HG03060 (cell line): ENCODE measurements at regions not wholly inside any gene's neighbourhood (a gene's known extent, or its start where the extent isn't known, plus 50 kb on each side); places are given as distances from the start of the nearest gene placed in this dataset.
"Not testable (repeated sequence)": the region's sequence is repeated elsewhere in the genome, so short reads cannot be mapped to it uniquely, and the experiment has no call there.

Experiments used
- ATAC-seq: cut with Tn5 transposase; IDR thresholded peaks from one replicate; pipeline ENCODE4 v1.9.1; 2021; ENCODE audit warnings: low read depth, moderate number of reproducible peaks; ENCODE audit not compliant: unreplicated experiment

DNA sequence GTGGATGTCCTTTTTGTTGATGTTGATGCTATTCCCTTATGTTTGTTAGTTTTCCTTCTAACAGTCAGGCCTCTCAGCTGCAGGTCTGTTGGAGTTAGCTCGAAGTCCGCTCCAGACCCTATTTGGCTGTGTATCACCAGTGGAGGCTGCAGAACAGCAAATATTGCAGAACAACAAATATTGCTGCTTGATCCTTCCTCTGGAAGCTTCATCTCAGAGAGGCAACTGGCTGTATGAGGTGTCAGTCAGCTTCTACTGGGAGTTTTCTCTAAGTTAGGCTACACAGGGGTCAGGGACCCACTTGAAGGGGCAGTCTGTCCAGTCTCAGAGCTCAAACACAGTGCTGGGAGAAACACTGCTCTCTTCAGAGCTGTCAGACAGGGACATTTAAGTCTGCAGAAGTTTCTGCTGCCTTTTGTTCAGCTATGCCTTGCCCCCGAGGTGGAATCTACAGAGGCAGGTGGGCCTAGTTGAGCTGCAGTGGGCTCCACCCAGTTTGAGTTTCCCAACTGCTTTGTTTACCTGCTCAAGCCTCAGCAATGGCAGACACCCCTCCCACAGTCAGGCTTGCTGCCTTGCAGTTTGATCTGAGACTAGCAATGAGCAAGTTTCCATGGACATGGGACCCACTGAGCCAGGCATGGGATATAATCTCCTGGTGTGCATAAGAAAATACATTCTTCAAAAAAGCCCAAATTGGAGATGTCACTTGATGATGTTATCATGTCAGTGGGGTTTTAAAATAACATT is 99.5 kb downstream of the KDM5D start:
- ATAC-seq, result no peak

DNA sequence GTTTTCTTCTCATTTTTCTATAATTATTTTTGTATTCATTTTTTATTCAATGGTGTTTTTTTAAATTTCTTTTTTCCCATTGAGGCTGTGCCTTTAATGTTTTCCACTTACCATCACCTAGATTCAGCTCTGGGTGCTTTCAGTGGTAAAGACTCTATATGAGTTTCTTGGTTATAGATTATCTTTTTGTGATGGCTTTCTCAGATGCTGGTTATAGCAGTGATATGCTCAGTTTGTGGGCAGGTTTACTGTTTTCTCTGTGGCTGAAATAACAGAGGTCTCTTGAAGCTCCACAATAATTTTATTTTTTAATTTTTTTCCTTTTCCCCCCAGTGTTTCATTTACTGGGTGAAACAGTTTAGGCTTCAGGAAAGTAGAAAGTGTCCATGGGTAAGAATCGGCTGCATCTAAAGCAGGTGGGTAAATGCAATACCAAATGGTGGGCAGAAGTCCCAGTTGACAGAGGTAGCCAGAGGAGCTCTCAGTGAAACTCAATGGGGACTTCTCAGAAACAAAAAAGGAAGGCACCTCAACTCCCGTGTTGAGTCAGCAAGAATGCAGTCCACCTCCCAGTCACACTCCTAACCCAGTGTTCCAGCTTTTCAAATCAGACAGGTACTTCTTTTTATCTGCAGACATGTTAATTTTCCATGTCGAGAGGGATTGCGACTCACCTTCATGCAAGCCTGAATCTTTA is 106.7 kb downstream of the KDM5D start:
- ATAC-seq, result no peak

DNA sequence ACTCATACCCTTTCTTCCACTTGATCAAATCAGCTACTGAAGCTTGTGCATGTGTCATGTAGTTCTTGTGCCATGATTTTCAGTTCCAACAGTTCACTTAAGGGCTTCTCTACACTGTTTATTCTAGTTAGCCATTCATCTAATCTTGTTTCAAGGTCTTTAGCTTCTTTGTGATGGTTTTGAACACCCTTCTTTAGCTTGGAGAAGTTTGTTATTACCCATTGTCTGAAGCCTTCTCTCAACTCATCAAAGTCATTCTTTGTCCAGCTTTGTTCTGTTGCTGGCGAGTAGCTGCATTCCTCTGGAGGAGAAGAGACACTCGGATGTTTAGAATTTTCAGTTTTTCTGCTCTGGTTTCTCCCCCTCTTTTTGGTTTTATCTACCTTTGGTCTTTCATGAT is 115.6 kb downstream of the KDM5D start:
- no peak for ATAC-seq

DNA sequence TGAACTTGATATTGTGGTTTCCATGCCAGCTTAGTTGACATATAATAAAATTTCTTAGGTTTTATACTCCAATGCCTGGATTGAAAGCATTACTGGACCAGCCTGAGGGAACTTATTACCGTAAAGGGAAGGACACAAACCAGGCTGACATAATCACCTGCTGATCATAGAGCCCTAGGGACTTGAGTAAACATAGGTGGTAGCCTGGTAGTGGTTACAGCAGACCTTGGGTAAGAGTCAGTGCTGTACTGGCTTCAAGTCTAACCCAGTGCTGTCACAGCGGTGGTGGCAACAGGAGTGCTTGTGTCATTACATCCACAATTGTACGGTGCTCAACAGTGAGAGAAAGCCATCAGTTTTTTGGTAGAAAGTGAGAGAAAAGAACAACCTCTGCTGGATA is 122.1 kb downstream of the KDM5D start:
- no peak for ATAC-seq

DNA sequence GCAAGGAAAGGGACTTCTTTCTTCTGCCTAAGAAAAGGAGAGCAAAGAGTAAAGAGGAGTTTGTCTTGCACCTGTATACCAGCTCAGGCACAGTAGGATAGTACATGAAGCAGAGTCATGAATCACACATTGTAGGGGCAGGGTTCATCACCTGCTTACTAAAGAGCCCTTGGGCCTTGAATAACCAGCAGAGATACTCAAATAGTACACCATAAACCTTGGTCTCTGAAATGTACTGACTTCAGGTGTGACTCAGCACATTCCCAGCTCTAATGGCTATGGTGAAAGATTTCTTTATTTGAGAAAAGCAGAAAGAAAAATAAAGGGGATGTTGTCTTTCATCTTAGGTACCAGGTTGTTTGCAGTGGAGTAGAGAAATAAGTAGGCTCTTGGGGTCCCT is 122.8 kb downstream of the KDM5D start:
- no peak for ATAC-seq

DNA sequence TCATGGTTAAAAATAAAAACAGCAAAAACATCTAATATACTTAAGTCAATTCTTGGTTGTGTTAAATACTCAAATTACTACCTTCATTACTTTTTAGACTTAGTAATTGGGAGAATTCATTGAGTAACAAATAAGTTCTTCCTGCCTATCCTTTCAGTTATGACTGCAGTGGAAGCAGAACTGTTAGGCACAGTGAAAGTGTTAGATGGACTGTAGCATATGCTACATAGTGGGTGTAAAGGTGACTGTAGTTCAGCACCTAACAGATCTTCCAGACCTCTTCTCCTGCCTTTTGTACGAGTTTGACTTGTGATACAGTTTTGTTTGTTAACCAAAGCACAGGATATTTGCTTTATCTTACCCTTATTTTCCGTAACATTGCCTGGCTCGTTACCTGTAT is 143.4 kb downstream of the KDM5D start:
- ATAC-seq, result no peak

GRCh38 chrY:19600711-19601110 is 143.8 kb downstream of the KDM5D start:
- no peak for ATAC-seq

DNA sequence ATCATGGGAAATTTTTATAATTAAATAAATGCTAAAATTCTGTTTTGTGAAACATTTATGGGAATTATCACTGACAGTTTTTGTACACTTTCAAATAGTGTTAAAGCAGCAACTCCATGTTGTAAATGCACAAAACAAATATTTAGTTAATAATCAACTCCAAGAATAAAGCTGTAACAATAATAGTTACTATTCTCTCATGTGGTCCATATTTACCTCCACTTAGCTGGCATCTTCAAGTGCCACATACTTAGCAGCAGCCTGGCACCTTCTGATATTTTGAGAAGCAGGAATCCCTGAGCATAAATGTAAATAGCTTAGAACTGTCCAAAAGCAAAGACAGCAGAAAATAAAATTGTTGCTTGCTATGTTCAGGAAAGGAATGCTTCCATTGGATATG is 154.3 kb downstream of the KDM5D start:
- ATAC-seq, result no peak

DNA sequence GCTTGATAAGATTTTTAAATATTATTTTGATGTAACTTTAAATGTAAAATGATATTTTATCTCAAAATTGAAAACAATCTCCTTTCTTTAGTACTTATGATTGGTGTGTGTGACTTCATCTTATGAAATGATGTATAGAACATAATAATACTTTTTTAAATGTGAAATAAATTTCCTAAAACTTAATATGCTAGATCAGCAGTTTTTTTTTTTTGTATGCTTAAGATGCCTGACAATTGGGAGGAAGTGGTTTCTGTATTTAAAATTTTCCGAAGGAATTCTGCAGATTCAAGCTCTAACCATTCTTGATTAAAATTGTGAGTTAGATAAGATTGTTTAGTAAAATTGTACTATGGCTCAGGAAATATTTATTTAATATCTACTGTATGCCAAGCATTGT is 154.9 kb downstream of the KDM5D start:
- no peak for ATAC-seq

GRCh38 chrY:19587311-19587710 is 157.2 kb downstream of the KDM5D start:
- no peak for ATAC-seq

GRCh38 chrY:19580990-19581389 is 163.5 kb downstream of the KDM5D start:
- not testable (repeated sequence) for ATAC-seq

- no peak for ATAC-seq
Observed at GRCh38 chrY:19578281-19578874, 166.1 kb downstream of the KDM5D start.

DNA sequence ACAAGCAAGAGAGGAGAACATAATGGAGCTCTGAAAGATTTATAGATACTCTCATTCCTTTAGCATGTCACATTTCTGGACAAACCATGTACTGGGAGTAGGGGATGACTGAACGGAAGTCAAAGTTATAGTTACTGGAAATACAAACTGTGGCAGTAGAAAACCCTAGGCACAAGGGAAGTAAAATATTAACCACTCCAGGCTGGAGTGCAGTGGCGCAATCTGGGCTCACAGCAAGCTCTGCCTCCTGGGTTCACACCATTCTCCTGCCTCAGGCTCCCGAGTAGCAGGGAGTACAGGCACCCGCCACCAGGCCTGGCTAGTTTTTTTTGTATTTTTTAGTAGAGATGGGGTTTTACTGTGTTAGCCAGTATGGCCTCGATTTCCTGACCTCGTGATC is 167.3 kb downstream of the KDM5D start:
- no peak for ATAC-seq

GRCh38 chrY:19574939-19575338 is 169.6 kb downstream of the KDM5D start:
- ATAC-seq, result no peak

GRCh38 chrY:19573646-19574045 is 170.9 kb downstream of the KDM5D start:
- ATAC-seq, result no peak

DNA sequence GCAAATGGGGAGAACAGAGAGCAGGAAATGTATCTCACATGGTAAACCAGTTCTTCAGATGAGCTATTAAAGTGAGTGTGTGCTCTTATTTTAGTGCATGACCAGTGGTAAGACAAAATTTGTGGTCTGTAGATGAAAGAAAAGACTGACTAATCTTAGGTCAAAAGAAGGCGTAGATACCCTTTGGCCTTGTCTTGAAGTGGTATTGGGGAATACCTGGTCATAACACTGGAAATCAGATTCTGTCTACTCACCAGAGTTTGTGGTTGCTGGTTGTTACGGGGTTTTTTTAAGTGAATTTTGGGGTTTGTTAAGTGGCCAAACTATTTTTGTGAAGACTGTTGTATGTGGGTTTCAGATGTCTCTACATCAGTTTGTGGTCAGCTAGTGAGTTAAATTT is 173.5 kb downstream of the KDM5D start:
- ATAC-seq, result peak; percentile 51

DNA sequence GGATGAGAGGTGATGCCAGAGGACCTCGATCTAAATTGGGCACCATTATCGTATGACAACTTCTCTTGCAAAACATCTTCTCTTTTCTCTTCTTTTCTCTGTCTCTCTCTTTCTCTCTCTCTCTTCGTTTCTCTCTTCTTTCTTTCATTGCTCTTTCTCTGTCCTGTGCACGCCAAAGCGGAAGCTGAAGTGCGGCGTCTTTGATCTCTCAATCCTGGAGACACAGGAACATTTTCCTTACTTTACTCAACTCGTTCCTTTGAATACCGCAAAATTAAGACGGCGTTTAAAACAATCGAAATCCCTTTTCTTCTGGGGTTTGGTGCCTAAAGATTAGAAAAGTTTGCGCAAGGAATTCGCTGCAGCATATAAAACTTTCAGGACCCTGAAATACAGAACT is 176.6 kb downstream of the KDM5D start:
- ATAC-seq, result no peak

GRCh38 chrY:19567051-19567921 is 177.2 kb downstream of the KDM5D start:
- peak; percentile 47 for ATAC-seq

GRCh38 chrY:19559161-19559560 is 185.4 kb downstream of the KDM5D start:
- no peak for ATAC-seq

DNA sequence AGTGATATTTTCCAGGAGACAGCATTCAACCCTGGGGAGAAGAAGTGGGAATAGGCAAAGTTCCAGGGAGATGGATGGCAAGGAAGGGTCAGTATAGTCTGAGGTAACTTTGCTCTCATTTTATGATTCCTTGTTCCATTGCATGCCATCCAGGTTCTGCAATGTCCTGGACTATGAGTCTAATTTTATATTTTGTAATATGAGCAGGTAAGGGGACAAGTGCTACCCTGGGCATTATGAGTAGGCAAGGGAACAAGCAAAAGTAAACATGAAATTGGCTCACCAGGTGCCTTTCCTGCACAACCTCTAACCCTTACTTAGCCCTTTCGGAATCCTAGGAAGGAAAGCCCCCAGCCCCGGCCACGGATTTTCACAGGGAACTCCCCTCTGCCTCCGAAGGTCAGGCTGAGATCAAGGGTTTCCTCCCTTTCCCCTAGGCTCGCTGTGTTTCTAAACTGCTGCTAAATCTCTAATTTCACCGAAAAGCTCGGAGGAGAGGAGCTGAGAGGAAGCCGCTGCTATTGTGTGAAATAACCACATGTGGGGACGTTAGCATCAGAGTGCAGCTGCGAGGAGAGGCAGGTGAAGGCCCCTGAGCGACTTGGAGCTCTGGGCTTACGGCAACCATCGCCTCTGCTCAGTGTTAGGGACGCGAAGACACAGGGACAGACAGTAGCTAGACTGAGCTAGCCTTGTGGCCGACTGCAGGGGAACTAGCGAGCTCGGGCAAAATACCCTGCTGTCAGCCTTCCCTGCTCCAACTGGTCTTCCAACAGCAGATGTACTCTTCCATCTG is 194.7 kb downstream of the KDM5D start:
- ATAC-seq, result no peak
